Neural crest cell (in vitro differentiated cells): ENCODE measurements at regions not wholly inside any gene's neighbourhood (a gene's known extent, or its start where the extent isn't known, plus 50 kb on each side); places are given as distances from the start of the nearest gene placed in this dataset.
A peak's percentile ranks its signal among the peaks of the same experiment; 100 is the strongest.

Experiments used
- DNase-seq: peaks from one replicate; pipeline ENCODE4 v3.0.0; 2021; ENCODE audit warnings: low read depth, mixed read lengths, low spot score
- H3K27ac Mint-ChIP-seq: one replicate; pipeline ENCODE4 v1.8.0; 2021; ENCODE audit warnings: mild to moderate bottlenecking, mixed read lengths; ENCODE audit not compliant: unreplicated experiment
- H3K27me3 Mint-ChIP-seq: 2 replicates; pipeline ENCODE4 v1.8.0; 2021; ENCODE audit warnings: low read depth, mild to moderate bottlenecking, mixed read lengths
- H3K36me3 Mint-ChIP-seq: 2 replicates; pipeline ENCODE4 v1.8.0; 2021; ENCODE audit warnings: low read depth, mild to moderate bottlenecking, mixed read lengths
- H3K4me1 Mint-ChIP-seq: 2 replicates; pipeline ENCODE4 v1.8.0; 2021; ENCODE audit warnings: mixed read lengths
- H3K4me3 Mint-ChIP-seq: one replicate; pipeline ENCODE4 v1.8.0; 2021; ENCODE audit warnings: mild to moderate bottlenecking, mixed read lengths
- H3K9me3 Mint-ChIP-seq: 2 replicates; pipeline ENCODE4 v1.8.0; 2021; ENCODE audit warnings: mixed read lengths
- TF ChIP-seq, protein P1 (sequence below): fragments of 200-600 bp; sonication (generic); conservative IDR thresholded peaks from 2 replicates; pipeline ENCODE4 v1.5.0; 2021; ENCODE audit warnings: antibody characterized with exemption, mild to moderate bottlenecking

DNA sequence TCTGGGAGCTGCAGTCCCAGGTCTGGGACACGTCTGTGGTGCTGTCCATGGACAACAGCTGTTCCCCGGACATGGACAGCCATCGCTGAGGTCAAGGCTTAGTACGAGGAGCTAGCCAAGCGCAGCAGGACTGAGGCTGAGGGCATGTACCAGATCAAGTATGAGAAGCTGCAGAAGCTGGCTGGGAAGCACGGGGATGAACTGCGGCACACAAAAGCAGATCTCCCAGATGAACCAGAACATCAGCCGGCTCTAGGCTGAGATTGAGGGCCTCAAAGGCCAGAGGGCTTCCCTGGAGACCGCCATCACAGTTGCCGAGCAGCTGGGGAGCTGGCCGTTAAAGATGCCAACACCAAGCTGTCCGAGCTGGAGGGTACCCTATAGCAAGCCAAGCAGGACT lies 375.3 kb downstream of the SEC23A start:
- TF ChIP-seq, protein P1, sequence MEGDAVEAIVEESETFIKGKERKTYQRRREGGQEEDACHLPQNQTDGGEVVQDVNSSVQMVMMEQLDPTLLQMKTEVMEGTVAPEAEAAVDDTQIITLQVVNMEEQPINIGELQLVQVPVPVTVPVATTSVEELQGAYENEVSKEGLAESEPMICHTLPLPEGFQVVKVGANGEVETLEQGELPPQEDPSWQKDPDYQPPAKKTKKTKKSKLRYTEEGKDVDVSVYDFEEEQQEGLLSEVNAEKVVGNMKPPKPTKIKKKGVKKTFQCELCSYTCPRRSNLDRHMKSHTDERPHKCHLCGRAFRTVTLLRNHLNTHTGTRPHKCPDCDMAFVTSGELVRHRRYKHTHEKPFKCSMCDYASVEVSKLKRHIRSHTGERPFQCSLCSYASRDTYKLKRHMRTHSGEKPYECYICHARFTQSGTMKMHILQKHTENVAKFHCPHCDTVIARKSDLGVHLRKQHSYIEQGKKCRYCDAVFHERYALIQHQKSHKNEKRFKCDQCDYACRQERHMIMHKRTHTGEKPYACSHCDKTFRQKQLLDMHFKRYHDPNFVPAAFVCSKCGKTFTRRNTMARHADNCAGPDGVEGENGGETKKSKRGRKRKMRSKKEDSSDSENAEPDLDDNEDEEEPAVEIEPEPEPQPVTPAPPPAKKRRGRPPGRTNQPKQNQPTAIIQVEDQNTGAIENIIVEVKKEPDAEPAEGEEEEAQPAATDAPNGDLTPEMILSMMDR: no peak
- H3K4me3 Mint-ChIP-seq: no peak overlapping the region
- H3K9me3 Mint-ChIP-seq: peaks cover 3% of the 10 kb centered on the region

DNA sequence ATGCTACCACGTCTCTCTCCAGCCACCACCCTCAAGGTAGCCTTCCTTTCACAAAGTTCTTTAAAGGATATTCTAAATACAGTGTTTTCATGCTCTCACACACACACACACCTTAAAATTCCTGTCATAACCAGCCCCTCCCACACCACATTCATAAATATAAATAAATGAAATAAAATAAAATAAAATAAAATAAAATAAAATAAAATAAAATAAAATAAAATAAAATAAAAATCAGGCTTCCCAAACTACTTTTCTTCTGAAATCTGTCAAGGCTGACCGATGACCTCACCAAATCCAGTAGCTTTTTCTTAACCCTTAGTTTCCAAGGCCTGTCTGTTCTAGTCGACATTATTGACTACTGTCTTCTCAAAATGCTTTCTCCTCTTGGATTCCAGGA lies 378.4 kb downstream of the SEC23A start:
- H3K36me3 Mint-ChIP-seq: no peaks in the 10 kb centered on the region
- DNase-seq: no peak
- H3K4me3 Mint-ChIP-seq: no peak overlapping the region
- TF ChIP-seq, protein P1: no peak
- no peaks in the 10 kb centered on the region for H3K4me1 Mint-ChIP-seq
- no peak overlapping the region for H3K27ac Mint-ChIP-seq
- H3K9me3 Mint-ChIP-seq: no peaks in the 10 kb centered on the region
- no peaks in the 10 kb centered on the region for H3K27me3 Mint-ChIP-seq

More for the DNA sequence above, 375.3 kb downstream of the SEC23A start:
- Mint-ChIP-seq H3K4me1 (peaks cover 9% of the 10 kb centered on the region), H3K36me3 (peaks cover 4% of the 10 kb centered on the region), H3K27ac (no peak overlapping the region), H3K27me3 (no peaks in the 10 kb centered on the region)
- DNase-seq: no peak

DNA sequence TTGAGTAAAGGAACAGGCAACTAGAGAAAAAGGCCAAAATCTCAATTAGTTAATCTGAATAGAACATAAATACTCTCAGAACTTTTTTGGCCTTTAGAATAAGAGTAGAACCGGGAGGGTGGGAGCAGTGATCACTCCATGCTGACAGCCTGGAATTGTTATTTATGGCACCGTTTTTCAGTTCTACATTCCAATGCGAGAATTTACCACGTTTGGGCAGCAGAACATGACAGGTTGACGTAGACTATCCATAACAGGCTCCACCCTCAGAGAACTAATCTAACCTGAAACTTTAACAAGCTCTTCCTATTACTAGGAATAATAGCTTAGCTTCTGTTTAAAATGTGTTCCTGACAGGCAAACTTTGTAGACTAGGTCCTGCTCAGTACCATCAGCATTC lies 379.1 kb downstream of the SEC23A start:
- H3K27me3 Mint-ChIP-seq: no peaks in the 10 kb centered on the region
- no peaks in the 10 kb centered on the region for H3K36me3 Mint-ChIP-seq
- H3K27ac Mint-ChIP-seq: no peak overlapping the region
- H3K4me1 Mint-ChIP-seq: no peaks in the 10 kb centered on the region
- no peaks in the 10 kb centered on the region for H3K9me3 Mint-ChIP-seq
- no peak for DNase-seq
- H3K4me3 Mint-ChIP-seq: no peak overlapping the region
- TF ChIP-seq, protein P1: no peak

DNA sequence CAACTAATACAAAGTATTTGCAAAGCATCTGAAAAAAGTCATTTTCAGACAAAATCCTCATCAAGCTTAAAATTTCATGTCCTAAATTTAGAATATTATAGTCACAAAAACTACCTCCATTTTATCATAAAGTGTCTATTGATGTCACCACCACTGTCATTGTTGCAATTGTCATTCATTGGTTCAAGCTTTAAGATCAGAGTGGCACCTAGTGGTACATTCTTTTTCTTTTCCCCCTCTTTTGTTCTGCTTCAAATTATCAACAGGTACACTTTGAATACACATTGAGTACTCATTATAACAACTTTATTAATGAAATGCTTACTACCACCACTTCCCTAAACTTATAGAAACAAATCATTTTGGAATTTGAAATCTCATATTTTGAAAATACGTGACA lies 379.8 kb downstream of the SEC23A start:
- H3K9me3 Mint-ChIP-seq: no peaks in the 10 kb centered on the region
- no peak overlapping the region for H3K27ac Mint-ChIP-seq
- no peaks in the 10 kb centered on the region for H3K36me3 Mint-ChIP-seq
- no peak for DNase-seq
- no peak overlapping the region for H3K4me3 Mint-ChIP-seq
- no peaks in the 10 kb centered on the region for H3K27me3 Mint-ChIP-seq
- H3K4me1 Mint-ChIP-seq: no peaks in the 10 kb centered on the region
- TF ChIP-seq, protein P1: no peak

DNA sequence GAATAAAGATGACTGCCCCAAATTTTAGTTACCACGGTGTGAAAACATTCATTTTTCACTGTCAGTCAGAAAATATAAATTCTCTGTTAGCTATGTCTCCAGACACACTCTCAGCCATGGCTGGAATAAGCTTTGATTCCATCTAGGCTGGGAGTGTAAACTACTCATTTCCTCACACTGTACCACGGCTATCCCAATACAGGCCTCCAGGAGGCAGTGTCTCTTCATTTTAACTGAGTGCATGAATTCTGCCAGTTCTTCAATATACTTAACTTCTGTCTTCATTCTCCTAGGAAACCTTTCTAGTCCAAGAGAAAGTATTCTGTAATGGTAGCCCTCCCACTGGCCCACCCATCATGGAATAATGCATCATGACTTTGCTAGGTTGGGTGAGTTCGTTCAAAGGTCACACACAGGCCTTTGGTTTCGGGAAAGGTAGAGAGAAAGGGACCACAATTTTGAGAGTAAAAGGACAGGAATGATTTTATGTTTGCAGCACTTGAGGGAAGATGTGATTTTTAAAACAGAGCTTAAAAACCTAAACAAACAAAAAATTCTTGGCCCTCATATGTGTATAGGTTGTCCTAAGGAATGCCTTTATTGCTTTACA lies 381.1 kb downstream of the SEC23A start:
- Mint-ChIP-seq H3K9me3 (no peaks in the 10 kb centered on the region), H3K36me3 (no peaks in the 10 kb centered on the region), H3K27ac (no peak overlapping the region), H3K4me3 (no peak overlapping the region), H3K4me1 (no peaks in the 10 kb centered on the region), H3K27me3 (no peaks in the 10 kb centered on the region)
- peak; percentile 54 for DNase-seq
- TF ChIP-seq, protein P1: peak; percentile 85

DNA sequence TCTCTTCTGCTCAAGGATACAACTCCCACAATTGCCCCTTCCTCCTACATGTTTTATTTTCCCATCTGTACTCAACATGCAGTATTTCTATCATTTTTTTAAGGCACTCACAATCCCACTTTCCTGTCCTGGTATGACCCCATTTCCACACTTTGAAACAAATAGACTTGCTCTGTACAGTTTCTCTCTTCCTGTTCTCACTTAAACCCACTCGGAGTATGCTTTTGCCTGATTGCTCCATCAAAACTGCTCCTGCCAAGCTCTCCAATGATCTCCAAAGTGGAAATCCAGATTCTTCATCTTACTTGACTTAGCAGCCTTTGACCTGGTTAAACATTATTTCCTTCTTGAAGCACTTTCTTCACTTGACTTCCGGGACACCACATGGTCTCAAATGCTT lies 384.5 kb downstream of the SEC23A start:
- no peaks in the 10 kb centered on the region for H3K4me1 Mint-ChIP-seq
- H3K9me3 Mint-ChIP-seq: no peaks in the 10 kb centered on the region
- no peak overlapping the region for H3K27ac Mint-ChIP-seq
- DNase-seq: no peak
- H3K4me3 Mint-ChIP-seq: no peak overlapping the region
- TF ChIP-seq, protein P1: no peak
- peaks cover 2% of the 10 kb centered on the region for H3K27me3 Mint-ChIP-seq
- no peaks in the 10 kb centered on the region for H3K36me3 Mint-ChIP-seq
